KG1 (cell line): ENCODE measurements at regions not wholly inside any gene's neighbourhood (a gene's known extent, or its start where the extent isn't known, plus 50 kb on each side); places are given as distances from the start of the nearest gene placed in this dataset.
"Not testable (repeated sequence)": the region's sequence is repeated elsewhere in the genome, so short reads cannot be mapped to it uniquely, and the experiment has no call there.

Experiments
- DNase-seq: peaks from one replicate; lab custom pipeline; 2025; lab: John Stamatoyannopoulos, UW

DNA sequence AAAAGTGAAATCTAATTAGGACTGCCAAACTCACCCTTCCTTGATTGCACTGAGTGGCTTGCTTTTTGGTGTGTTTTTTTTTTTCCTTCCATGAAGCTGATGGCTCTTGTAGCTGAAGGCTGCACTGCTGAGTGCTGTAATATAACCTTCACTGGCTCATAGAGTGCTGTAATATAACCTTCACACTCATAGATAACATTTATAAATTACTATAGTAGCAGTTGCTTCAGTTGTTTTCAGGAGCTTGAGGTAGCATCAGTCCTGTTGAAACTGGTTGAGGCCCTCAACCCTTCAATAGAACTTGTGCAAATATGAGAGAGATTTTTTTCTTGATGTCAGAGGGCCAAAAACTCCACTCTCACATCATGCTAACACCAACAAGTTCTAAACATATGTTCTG is 404.9 kb upstream of the MBL2 start:
- no peak for DNase-seq

DNA sequence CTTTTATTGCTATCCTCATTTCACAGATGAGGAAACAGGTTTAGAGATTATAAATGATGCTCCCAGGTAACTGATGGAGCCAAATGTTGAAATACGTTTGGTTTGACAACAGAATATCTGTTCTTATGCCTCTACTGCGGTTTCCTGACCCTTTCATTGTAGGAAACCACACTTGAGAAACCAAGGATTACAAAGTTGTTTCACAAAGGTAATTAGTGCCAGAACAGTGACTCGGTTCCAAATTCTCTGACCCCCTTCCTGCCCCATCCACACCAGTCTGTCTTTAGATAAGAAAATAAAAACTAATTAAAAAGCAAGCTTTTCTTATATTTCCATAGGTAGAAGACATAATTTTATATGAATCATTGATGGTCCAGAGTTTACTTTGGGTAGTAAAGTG is 393.7 kb upstream of the MBL2 start:
- DNase-seq, result no peak

DNA sequence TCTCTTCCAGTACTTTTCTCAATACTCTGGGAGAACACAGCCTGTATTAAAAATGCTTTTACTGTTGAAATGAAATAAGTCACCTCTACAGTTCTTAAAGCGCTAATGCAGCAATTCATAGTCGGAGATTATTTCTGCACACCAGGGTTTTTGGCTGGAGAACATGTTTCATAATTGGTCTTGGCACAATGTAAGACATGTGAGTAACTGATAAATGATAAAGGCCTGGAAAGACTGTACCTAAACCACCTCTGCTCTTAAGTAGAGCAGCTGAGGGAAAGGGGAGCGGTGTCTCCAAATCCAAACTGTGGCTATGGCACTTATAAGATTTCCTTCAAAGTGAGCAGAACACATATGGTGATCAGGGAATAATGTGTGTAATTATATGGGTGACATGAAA is 390.3 kb upstream of the MBL2 start:
- DNase-seq, result no peak

DNA sequence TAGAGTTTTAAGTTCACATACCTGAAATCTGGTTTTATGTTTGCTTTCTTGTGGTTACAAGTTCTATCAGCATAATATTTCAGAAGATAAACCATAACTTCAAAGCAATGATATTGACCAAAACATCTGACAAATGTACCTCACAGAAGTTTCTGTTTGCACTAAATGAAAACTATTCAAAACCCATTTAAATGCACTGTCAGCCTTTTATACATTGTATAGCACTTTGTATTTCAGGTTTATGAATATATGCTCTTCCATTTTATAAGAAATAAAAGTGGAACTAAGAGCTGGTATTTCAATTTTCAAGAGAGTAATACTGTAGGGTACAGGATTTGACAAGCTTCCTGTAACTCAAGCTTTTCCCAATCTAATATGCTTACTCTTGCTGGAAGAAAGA is 388.6 kb upstream of the MBL2 start:
- no peak for DNase-seq

DNA sequence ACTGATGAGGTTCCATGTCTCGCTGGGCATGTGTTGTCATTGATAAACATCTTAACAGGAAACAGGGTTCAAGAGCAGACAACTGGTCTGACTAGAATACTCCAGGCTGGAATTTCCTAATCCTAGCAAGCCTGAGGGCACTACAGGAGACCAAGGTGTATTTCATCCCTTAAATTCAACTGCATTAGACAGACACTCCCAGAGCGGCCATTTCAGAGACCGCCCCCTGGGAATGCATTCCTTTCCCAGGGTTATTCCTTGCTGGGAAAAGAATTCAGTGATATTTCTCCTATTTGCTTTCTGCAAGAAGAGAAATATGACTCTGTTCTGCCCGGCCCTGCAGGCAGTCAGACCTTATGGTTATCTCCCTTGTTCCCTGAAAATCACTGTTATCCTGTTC is 383.1 kb upstream of the MBL2 start:
- DNase-seq, result not testable (repeated sequence)

DNA sequence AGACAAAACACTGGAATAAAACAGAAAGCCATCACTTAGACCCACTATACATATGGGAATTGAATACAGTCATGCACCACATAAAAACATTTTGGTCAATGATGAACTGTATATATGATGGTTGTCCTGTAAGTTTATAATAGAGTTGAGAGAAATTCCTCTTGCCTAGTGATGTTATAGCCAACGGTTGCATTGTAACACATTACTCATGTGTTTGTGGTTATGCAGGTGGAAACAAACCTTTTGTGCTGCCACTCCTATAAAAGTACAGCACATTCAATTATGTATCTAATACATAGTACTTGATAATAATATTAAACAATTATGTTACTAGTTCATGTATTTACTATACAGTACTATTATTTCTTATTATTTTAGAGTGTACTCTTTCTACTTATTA is 381.2 kb upstream of the MBL2 start:
- DNase-seq, result no peak

DNA sequence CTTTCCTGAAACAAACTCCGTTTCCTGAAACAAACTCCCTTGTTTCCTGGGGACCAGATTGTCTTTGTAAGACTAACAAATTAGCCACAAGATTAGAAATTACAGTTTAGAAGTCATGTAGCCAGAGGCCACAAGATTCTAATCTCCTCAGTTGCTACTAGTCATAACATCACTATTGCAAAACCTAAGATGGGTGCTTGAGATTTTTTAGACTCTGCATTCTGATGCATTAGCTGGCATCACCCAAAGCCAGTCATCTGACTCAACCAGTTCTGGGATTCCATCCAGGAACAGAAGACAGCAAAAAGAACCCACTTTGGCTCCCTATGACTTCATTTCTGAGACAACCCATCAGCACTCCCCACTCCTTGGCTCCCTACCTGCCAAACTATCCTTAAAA is 367.9 kb upstream of the MBL2 start:
- DNase-seq, result no peak

DNA sequence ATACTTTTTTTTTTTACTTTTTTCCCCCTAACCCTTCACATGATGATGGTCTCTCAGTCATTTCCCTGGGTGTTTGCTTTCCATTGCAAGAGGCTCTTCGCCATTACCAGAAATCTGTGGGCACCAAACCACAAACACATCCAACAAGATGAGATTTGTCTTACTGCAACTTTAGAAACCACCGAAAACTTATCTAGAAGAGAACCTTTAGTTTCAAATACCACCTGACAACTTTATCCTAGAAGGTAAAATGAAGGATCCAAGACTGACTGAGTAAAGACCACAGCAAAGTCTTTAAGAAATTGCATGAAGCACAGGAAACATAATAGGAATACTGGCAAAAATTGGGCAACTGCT is 363.3 kb upstream of the MBL2 start:
- DNase-seq, result no peak

DNA sequence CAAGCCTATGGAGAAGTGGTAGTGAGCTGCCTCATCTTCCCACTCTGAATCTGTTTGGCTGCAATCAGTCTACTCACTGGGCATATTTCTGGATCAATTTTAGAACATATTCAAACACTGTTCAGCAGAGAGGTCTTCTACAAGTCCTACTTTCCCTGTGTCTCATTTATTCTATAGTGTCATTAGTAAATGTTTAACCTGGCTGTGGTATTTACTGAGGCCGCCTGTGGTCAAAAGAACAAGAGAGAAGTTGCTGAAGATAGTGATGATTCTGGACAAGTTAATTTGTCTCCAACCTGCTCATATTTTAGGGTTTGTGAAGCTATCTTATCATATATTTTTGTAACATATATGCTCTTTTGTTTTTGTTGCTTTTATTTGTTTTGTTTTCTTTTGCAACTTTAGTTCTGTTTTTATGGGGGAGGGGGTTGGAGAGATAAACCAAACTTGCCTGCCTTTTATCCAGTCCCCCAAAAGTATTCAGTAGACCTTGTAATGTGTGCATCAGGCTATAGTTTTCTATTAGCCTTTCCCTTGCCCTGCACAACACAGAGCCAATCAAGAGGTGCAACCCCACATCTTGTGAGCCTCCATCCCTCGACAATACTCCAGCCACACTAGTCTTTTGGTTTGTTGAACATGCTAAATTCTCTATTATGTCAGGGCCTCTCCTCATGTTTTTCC is 362.8 kb upstream of the MBL2 start:
- no peak for DNase-seq

DNA sequence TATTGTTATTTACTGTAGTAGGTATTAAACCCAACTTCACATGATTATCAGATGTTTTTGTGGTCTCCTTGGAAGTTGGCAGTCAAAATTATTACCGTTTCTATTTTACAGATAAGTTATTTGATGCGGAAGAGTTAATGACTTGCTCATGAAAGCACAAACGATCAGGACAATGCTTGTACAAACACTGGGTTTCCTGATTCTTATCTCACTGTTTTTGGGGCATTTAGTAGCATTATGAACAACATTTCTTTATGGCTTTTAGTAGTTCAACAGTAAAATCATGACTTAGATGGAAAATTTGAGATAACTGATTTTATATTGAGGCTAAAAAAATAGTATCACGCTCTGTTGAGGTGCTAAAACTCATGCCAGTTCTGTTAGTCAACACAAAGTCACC is 361.5 kb upstream of the MBL2 start:
- no peak for DNase-seq

DNA sequence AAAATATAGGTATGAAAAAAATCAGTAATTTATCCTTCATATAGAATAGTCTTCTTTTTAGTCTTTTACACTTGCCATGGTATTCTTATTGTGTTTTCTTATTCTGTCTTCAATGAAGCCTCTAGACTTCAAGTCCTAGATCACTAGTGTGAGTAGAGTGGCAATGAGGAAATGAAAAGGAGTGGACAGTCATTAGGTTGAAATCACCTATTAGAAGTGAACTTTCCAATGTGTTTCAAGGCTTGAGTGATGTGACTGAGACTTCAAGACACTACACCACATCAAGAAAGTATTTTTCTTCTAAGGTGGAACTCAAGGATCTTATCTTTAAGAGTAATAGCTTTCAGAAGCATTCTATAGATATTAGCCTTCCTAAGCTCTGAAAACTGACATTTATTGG is 357.8 kb upstream of the MBL2 start:
- DNase-seq, result no peak

DNA sequence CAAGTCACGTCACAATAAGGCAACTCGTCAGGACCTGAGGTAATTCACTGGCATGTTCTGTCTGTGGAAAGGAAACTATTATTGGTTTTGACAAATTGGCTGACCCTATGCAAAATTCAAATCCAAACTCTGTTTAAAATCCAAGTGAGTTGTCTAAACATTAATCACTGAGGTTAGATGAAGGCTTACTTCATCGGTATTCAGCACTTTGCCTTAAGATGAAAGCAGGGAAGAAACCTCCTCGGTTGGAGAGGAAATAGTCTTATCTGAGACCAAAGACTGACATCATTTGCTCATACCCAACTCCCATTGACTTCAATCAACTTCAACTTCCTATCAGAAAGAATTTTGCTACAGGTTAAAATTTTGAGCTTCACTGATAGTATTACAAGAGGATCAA is 355.1 kb upstream of the MBL2 start:
- DNase-seq, result no peak

DNA sequence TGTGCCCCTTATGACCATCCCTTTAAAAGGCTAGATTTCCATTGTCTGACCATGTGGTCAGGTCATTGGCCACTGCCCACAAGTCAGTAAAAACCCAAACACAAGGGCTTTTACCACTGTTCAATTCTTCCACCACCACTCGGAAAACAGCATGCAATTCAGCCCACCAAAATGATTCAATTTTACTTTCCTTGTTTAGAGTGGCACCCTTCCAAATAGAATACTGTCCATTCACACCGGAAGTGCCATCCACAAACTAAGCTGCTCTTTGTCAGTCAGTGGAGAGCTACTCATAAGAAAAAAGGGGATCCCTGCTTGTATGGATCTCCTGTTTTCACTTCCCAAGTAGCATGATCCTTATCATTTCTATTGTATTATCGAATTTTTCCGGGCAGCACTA is 350.7 kb upstream of the MBL2 start:
- no peak for DNase-seq

DNA sequence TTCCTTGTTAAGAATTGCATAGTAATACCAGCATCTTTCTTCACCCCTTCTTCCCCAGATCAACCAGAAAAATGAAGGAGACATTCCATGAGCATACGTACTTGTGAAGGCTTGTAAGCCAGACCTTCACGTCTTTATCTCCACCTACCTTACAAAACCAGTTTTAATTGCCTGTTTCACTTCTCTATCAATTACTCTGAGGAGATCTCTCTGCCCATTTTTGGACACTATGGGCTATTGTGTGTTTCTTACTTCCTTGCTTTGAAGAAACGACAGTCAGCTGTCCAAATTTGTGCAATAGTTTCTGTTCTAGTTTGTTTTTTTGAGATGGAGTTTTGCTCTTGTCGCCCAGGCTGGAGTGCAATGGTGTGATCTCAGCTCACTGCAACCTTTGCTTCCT is 349.7 kb upstream of the MBL2 start:
- DNase-seq, result no peak

DNA sequence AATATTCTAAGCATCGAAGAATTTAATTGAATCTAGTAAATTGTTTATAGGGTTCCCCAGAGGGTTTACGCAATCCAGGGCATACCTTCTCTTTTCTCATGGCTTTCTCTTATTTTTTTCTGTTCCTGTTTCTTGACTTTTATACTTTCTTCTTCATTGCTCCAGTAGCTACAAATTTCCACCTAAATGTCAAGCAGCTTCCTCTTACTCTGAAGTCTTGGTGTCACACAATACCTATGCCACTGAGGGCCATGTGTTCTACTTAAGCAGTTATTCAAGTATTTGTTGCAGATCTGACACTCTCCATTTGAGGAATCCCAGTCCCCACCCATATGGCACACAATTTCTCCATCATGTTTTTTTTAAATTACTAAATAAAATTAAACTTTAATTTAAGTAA is 343.1 kb upstream of the MBL2 start:
- no peak for DNase-seq

DNA sequence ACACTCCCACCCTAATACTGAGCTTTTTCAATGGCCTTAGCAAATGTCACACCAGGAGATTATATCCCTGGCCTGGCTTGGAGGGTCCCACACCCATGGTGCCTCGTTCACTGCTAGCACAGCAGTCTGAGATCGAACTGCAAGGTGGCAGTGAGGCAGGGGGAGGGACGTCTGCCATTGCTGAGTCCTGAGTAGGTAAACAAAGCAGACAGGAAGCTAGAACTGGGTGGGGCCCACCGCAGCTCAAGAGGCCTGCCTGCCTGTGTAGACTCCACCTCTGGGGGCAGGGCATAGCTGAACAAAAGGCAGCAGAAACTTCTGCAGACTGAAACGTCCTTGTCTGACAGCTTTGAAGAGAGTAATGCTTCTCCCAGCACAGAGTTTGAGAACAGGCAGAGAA is 338.9 kb upstream of the MBL2 start:
- no peak for DNase-seq

DNA sequence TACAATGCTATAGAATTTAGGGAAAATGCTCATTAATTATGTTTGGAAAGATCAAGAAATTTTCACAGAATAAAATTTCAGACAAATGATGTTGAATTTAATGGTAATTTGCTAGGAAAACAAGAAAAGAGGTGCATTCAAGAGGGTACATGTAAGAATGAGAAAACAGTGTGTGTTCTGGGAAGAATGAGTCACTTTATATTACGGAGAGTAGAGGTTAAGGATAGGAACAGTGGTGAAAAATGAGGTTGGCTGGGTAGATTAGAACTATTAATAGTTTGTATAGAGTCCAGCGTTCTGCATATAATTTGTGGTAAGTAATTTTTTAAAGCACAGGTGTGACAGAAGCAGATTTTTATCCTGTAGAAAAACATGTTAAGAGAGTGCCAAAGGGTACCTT is 336.7 kb upstream of the MBL2 start:
- DNase-seq, result no peak

DNA sequence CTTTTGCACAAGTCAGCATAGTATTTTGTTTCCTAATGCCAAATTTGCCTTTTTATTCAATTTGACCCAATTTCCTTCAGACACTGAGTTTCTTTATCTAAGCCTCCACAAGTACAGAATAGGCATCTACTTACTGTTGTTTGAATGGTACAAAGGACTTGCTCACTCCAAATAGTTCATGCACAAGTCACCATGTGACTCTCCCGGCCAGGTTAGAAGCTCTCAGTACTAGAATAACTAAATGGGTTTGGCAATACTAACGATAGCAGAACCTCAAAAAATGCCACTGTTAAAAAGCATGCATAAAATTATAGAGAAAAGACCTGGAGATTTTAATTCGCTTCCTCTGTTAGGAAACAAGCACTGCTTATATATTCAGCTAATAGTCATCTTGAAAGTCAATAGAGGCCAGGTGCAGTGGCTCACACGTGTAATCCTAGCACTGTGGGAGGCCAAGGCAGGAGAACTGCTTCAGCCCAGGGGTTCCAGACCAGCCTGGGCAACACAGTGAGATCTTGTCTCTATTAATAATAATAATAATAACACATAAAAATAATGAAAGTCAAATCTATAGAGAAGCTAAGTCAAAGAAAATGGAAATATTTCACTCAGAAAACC is 335.8 kb upstream of the MBL2 start:
- no peak for DNase-seq

DNA sequence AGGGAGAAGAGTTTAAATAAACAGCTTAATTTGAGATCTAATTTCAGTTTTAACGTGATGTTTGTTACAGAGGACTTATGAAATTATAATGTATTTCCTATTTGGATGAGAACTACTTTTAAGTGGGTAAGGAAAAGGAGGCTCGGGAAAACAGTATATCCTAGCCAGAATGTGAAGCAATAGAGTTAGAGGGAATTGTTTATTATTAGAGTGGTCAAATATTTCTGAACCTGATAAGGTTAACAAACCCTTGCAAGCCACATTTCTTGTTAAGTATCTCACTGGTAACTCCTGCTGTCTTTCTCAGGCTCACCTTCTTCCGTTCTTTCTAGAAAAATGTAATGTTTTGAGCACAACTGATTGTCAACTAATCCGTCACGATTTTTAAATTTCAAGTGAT is 335.1 kb upstream of the MBL2 start:
- DNase-seq, result no peak

DNA sequence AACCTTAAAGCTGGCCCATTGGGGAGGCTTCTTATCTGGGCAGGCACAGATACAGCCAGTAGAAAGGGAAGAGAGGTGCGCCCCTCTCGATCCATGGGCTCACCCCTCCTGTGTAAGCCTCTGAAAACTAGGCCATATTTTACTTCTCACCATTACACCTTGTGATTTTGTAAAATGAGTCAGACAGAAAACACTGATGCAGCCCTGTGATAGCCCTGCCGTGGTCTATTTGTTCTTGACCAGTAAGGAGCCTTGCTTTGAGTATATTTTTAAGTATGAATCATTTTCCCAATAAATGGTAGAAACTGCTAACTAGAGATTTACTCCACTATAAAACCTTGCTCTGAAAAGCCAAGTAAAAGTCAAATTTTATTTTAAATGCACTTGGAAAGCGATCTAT is 329.8 kb upstream of the MBL2 start:
- no peak for DNase-seq

DNA sequence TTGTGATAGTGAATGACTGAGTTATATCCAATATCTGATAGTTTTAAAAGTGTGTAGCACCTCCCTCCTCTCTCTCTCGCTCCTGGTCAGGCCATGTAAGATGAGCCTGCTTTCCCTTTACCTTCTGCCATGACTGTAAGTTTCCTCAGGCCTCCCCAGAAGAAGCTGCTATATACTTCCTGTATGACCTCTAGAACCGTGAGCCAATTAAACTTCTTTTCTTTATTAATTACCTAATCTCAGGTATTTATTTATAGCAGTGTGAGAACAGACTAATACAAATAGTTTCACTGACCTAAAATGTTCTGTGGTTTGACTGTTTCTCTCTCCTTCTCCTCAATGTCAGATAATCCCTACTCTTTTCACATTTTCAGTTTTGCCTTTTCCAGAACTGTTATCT is 321.3 kb upstream of the MBL2 start:
- DNase-seq, result no peak

DNA sequence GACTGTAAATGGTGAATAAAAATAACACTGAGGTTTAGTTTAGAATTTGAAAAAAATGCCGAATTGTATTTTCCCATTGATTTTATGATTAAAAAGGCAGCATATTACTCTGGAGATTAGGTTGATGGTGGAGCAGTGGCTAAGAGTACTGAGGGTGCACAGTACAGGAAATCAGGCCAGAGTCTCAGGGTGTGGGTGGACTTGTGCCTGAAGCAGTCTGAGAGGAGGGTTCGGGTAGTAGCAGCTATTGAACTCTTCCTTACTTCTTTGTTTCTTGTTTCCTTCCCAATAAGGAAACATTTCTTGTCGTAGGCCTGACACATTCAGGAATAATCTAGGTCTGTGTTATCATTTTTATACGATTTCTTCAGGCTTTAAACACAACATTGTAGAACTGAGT is 319.0 kb upstream of the MBL2 start:
- no peak for DNase-seq

DNA sequence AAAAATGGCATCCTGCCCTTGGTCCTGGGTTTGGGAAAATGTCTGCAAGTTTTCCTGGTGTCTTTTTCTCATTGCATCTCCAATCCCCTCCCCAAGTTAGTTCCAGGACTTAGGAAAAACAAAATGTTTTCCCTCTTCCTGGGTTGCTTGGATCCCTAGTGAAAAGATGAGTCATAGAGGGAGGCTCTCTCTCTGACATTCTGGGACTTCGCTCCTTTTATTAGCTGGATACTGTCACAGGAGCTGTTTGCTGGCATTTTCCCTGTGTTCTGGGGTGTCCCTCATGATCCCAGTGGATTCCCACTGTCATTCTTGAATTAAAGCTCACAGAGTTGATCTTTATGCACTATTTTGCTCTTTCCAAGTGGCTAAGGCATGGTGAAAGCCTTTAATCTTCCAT is 316.4 kb upstream of the MBL2 start:
- no peak for DNase-seq

DNA sequence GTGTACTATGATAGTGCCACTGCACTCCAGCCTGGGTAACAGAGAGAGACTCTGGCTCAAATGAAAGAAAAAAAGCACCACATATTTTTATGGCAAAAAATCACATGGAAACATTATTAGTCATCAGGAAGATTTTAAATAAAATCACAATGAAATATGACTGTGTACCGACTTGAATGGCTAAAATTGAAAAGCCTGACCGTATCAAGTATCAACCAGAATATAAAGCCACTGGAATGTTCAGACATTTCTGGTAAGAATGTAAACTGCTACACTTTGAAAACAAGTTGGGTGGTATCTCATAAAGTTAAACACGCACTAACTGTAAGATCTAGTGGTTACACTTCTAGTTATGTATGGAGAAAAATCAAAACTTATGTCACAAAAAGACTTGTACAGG is 306.7 kb upstream of the MBL2 start:
- no peak for DNase-seq

DNA sequence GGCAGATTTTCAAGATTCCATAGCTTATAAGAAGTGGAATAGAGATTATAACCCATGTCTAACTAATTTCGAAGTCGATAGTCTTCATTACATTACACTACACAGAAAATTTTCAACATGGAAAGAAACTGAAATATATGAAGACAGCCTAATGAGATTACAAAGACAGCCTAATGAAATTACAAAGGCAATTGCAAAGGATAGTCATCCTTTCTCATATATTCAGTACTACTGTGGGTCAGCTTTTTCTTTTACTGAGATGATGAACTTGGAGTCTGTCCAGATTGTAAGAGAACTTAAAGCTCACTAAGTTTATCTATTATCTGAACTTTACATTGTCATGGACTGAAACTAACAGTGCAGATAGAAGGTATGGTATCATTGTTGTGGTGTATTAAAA is 304.4 kb upstream of the MBL2 start:
- no peak for DNase-seq
